Effector CD4-positive, alpha-beta T cell (primary cell): ENCODE measurements at regions not wholly inside any gene's neighbourhood (a gene's known extent, or its start where the extent isn't known, plus 50 kb on each side); places are given as distances from the start of the nearest gene placed in this dataset.

ENCODE experiments used
- DNase-seq: peaks from one replicate; pipeline ENCODE4 v3.0.0-alpha.2; 2020

GRCh38 chr9:7388755-7389154, 410.8 kb downstream of the DMAC1 start:
- no peak for DNase-seq

GRCh38 chr9:7387840-7388239, 411.7 kb downstream of the DMAC1 start:
- no peak for DNase-seq

- no peak for DNase-seq
Observed at GRCh38 chr9:7382304-7382703, 417.3 kb downstream of the DMAC1 start.

GRCh38 chr9:7377489-7377888, 422.1 kb downstream of the DMAC1 start:
- DNase-seq = no peak

GRCh38 chr9:7376833-7377232, 422.7 kb downstream of the DMAC1 start:
- DNase-seq = no peak

- DNase-seq = no peak
Observed at GRCh38 chr9:7376213-7376612, 423.4 kb downstream of the DMAC1 start.

- DNase-seq = no peak
Observed at GRCh38 chr9:7375013-7375511, 424.5 kb downstream of the DMAC1 start.

- no peak for DNase-seq
Observed at GRCh38 chr9:7370988-7371387, 428.6 kb downstream of the DMAC1 start.

GRCh38 chr9:7370381-7370780, 429.2 kb downstream of the DMAC1 start:
- no peak for DNase-seq

- DNase-seq = no peak
Observed at GRCh38 chr9:7369384-7369821, 430.2 kb downstream of the DMAC1 start.

GRCh38 chr9:7368410-7369292, 430.9 kb downstream of the DMAC1 start:
- DNase-seq = no peak

- no peak for DNase-seq
Observed at GRCh38 chr9:7367726-7368125, 431.9 kb downstream of the DMAC1 start.

GRCh38 chr9:7366121-7366520, 433.5 kb downstream of the DMAC1 start:
- DNase-seq = no peak

GRCh38 chr9:7363777-7364477, 435.7 kb downstream of the DMAC1 start:
- no peak for DNase-seq

GRCh38 chr9:7360513-7360912, 439.1 kb downstream of the DMAC1 start:
- DNase-seq = no peak

GRCh38 chr9:7358876-7359275, 440.7 kb downstream of the DMAC1 start:
- DNase-seq = no peak

- DNase-seq = no peak
Observed at GRCh38 chr9:7354704-7355103, 444.9 kb downstream of the DMAC1 start.

- no peak for DNase-seq
Observed at GRCh38 chr9:7348692-7349091, 450.9 kb downstream of the DMAC1 start.

GRCh38 chr9:7347556-7347955, 452.0 kb downstream of the DMAC1 start:
- DNase-seq = no peak

- DNase-seq = no peak
Observed at GRCh38 chr9:7346144-7346543, 453.4 kb downstream of the DMAC1 start.

- DNase-seq = no peak
Observed at GRCh38 chr9:7342736-7343135, 456.8 kb downstream of the DMAC1 start.

- no peak for DNase-seq
Observed at GRCh38 chr9:7342229-7342628, 457.3 kb downstream of the DMAC1 start.

- no peak for DNase-seq
Observed at GRCh38 chr9:7341571-7341970, 458.0 kb downstream of the DMAC1 start.

GRCh38 chr9:7340451-7340850, 459.1 kb downstream of the DMAC1 start:
- DNase-seq = no peak
